Adrenal gland (tissue), 5 donors: ENCODE measurements at regions not wholly inside any gene's neighbourhood (a gene's known extent, or its start where the extent isn't known, plus 50 kb on each side); places are given as distances from the start of the nearest gene placed in this dataset.

Experiments
- CTCF ChIP-seq, 6 experiments: fragments of 450-650 bp in 4 of 6; fragments of 200-600 bp in 2 of 6; sonication (generic) in 1 of 6; IDR thresholded peaks; 1 replicate in 5 of 6; 2 replicates in 1 of 6; pipeline versions ENCODE4 v1.5.1 to v1.8.0; 2016 to 2021; ENCODE audit warnings: antibody characterized with exemption in 6 of 6, mild to moderate bottlenecking in 2 of 6, moderate library complexity in 1 of 6
- POLR2A ChIP-seq, 2 donors: fragments of 450-650 bp; IDR thresholded peaks; one replicate each; pipeline ENCODE4 v1.6.1; 2017; ENCODE audit warnings: antibody characterized with exemption in 2 of 2, mild to moderate bottlenecking in 2 of 2, moderate library complexity in 1 of 2
- donor health status: DM: no; HTN: no; CAD: no.

DNA sequence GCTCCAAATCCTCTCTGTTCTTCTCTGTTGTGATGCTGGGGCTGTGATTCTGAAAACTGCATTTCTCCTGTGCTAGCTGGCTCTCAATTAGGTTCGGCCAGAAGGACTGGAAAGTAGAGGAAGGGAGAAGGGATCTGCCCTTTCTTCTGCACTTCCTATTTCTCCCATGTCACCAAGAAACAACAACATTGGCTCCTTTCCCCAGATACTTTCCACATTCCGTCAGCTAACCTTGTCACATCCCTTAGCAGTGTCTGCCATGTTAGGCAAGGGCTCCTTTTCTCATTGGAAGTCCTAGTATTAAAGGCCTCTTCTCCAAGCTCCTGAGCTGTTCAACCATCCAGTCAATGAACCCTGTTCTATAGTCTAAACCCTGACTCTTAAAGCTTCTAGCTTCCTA lies 171.1 kb downstream of the ZNF621 start:
- no peak for TF ChIP-seq CTCF (IDR thresholded peaks at IDR 0.05)
- TF ChIP-seq POLR2A (IDR thresholded peaks at IDR 0.05), result no peak
